HG03565 (cell line): ENCODE measurements at regions not wholly inside any gene's neighbourhood (a gene's known extent, or its start where the extent isn't known, plus 50 kb on each side); places are given as distances from the start of the nearest gene placed in this dataset.
"Not testable (repeated sequence)": the region's sequence is repeated elsewhere in the genome, so short reads cannot be mapped to it uniquely, and the experiment has no call there.

Experiments used
- ATAC-seq: cut with Tn5 transposase; IDR thresholded peaks from one replicate; pipeline ENCODE4 v1.9.1; 2021; ENCODE audit warnings: mild to moderate bottlenecking, moderate library complexity; ENCODE audit not compliant: unreplicated experiment

- ATAC-seq = no peak
These were observed 434.7 kb upstream of the GRM3 start for GRCh38 chr7:86209036-86209435.

- no peak for ATAC-seq
These were observed 436.0 kb upstream of the GRM3 start for GRCh38 chr7:86207740-86208139.

GRCh38 chr7:86202833-86203232, 440.9 kb upstream of the GRM3 start:
- ATAC-seq = no peak

GRCh38 chr7:86201767-86202166, 441.9 kb upstream of the GRM3 start:
- ATAC-seq = no peak

- ATAC-seq = no peak
These were observed 443.7 kb upstream of the GRM3 start for GRCh38 chr7:86199881-86200614.

GRCh38 chr7:86190351-86190750, 453.4 kb upstream of the GRM3 start:
- no peak for ATAC-seq

GRCh38 chr7:86181474-86181873, 462.2 kb upstream of the GRM3 start:
- no peak for ATAC-seq

GRCh38 chr7:86164827-86165226, 478.9 kb upstream of the GRM3 start:
- no peak for ATAC-seq

- ATAC-seq = no peak
These were observed 485.6 kb upstream of the GRM3 start for GRCh38 chr7:86158111-86158510.

- no peak for ATAC-seq
These were observed 488.1 kb upstream of the GRM3 start for GRCh38 chr7:86155623-86156022.

- no peak for ATAC-seq
These were observed 490.8 kb upstream of the GRM3 start for GRCh38 chr7:86152926-86153325.

GRCh38 chr7:86149024-86149665, 494.6 kb upstream of the GRM3 start:
- ATAC-seq = no peak

GRCh38 chr7:86148501-86148900, 495.2 kb upstream of the GRM3 start:
- no peak for ATAC-seq

GRCh38 chr7:86137343-86137742, 506.4 kb upstream of the GRM3 start:
- no peak for ATAC-seq

GRCh38 chr7:86130268-86130667, 513.4 kb upstream of the GRM3 start:
- no peak for ATAC-seq

GRCh38 chr7:86123476-86123875, 520.2 kb upstream of the GRM3 start:
- no peak for ATAC-seq

- ATAC-seq = no peak
These were observed 549.5 kb upstream of the GRM3 start for GRCh38 chr7:86094166-86094669.

- no peak for ATAC-seq
These were observed 552.3 kb upstream of the GRM3 start for GRCh38 chr7:86091369-86091768.

- ATAC-seq = no peak
These were observed 554.3 kb upstream of the GRM3 start for GRCh38 chr7:86089455-86089854.

GRCh38 chr7:86064572-86064971, 579.1 kb upstream of the GRM3 start:
- not testable (repeated sequence) for ATAC-seq

GRCh38 chr7:86058649-86059048, 585.1 kb upstream of the GRM3 start:
- ATAC-seq = no peak

GRCh38 chr7:86050918-86051317, 592.8 kb upstream of the GRM3 start:
- no peak for ATAC-seq
